GM21390 (cell line): ENCODE measurements at regions not wholly inside any gene's neighbourhood (a gene's known extent, or its start where the extent isn't known, plus 50 kb on each side); places are given as distances from the start of the nearest gene placed in this dataset.
A peak's percentile ranks its signal among the peaks of the same experiment; 100 is the strongest.

Source experiments
- ATAC-seq: cut with Tn5 transposase; IDR thresholded peaks from one replicate; pipeline ENCODE4 v1.9.1; 2021; ENCODE audit not compliant: unreplicated experiment

- no peak for ATAC-seq
These were observed 335.6 kb upstream of the ASIC2 start for GRCh38 chr17:33628500-33629346.

- ATAC-seq, result no peak
These were observed 340.4 kb upstream of the ASIC2 start for GRCh38 chr17:33633446-33633845.

GRCh38 chr17:33637534-33637933 lies 344.4 kb upstream of the ASIC2 start:
- ATAC-seq, result no peak

GRCh38 chr17:33639103-33639880 lies 346.2 kb upstream of the ASIC2 start:
- no peak for ATAC-seq

DNA sequence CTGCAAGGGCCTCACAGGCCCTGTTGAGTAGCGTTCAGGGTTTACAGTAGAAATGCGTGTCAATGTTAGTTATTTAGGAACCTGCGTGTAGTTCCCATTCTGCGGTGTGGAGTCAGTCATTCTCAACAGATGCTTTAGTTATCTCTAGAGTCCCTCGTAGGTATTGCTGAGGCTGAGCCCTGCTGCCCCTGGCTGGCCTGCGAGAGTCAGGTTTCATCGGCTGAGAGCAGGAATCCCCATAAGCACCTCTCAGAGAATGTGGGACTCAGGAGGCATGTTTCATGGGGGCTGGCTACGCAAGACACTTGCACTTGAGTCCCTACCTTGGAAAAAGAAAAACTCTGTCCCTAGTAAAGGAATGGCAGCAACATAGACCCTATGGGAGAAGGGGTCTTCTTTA lies 347.5 kb upstream of the ASIC2 start:
- ATAC-seq, result no peak

DNA sequence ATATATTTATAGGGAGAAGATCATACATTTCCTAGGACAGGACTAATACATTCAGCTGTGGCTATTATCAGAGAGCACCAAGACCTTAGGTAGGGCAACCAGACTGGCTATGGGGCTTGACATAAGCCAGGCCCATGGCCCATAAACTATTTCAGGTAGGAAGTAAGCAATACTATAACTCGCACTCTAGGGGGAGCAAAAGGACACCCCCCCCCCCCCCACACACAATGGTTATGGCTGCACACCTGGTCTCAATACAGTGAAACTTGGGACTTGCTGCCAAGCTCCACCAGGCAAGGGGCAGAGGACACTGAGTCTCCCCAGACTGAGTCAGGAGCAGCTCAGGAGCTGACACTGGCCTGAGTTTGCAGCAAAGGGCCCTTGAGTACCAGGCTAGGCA lies 348.9 kb upstream of the ASIC2 start:
- no peak for ATAC-seq

DNA sequence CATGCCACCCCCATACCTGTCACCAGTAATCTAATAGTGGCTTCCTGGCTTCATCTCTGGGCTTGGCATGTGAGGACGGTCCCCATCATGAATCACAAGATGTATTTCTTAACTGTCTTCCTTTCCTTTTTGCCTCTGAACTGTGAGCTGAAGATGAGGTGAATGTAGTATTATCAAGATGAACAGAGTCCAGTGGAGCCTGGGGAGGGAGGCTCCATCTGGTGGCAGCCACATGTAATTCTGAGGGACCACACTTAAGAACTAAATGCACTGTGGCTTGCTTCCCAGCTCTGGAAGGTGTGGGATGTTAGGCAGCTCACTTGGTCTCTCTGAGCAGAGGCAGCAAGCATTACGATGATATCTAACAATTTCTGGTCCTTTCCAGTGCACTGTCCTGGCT lies 354.9 kb upstream of the ASIC2 start:
- ATAC-seq, result no peak

DNA sequence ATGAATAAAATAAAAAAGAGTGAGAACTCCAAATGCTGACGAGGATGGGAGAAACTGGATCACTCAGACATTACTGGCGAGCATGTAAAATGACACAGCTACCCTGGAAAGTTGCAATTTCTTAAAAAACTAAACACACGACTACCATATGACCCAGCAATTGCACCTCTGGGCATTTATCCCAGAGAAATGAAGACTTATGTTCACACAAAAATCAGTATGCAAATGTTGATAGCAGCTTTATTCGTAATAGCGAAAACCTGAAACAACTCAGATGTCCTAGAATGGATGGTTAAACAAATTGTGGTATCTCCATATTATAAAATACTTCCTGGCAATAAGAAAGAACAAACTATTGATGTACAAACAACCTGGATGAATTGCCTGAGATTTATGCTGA lies 357.2 kb upstream of the ASIC2 start:
- ATAC-seq, result no peak

DNA sequence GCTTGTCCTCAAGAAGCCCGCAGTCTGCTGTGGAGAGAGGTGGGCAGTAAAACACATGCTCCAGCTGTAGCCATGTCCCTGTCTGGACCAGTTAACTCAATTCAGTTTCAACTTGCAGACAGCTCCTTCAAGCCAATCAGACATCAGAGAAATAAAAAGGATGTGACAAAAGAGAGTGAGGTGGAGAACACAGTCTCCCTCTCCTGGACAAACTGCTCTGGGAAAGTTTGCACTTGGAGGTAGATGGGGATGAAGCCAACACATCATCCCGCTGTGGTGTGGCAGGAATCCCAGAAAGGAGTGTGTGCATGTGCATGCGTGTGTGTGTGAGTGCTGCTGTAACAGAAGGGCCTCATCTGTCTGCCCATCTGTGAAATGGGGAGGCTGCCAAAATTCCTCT lies 358.6 kb upstream of the ASIC2 start:
- ATAC-seq, result no peak

DNA sequence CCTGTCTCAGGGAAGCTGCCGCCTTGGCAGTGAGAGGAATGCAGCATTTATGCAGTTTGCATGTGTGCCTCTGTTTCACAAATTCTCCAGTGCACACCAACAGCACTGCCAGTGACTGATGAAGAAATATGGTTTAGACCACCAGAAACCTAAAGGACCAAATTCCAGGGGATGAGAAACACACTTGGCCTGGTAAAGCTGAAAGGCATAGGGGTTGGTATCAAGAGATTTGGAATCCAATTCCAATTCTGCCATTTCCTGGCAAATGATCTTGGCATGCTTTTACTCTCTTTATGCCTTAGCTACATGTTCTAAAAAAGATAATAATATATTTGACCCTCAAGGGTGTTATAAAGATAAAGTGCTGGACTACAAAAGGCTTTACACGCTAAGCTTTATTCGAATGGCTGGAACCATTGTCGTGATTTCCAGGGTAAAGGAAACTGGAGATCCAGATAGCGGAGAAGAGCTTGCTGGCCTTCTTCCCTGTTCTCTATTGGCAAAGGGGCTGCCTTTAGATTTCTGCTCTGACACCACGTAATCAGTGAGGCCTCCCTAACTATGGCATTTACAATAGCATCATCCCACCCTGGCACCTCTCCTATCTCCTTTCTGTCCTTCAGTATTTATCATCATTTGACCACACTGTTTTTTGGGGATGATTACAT lies 359.8 kb upstream of the ASIC2 start:
- ATAC-seq, result no peak

- ATAC-seq, result no peak
These were observed 360.3 kb upstream of the ASIC2 start for GRCh38 chr17:33653399-33653788.

DNA sequence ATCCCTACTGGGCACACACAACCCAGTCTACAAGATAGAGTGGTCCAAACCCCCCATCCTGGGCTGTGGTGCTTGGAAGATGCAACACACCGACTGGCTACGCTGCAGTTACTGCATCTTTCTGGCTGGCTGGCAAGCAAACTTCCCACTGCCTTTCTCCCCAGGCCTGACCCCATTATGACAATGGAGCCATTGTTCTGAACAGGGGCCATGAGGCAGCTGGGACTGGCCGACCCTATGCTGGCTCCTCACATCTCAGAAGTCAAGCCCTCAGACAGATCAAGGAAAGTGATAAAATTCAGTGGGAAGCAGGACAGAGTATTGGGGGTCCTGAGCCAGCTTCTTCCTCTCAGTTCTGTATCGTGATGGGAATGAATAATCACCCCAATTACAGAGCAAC lies 364.1 kb upstream of the ASIC2 start:
- no peak for ATAC-seq

DNA sequence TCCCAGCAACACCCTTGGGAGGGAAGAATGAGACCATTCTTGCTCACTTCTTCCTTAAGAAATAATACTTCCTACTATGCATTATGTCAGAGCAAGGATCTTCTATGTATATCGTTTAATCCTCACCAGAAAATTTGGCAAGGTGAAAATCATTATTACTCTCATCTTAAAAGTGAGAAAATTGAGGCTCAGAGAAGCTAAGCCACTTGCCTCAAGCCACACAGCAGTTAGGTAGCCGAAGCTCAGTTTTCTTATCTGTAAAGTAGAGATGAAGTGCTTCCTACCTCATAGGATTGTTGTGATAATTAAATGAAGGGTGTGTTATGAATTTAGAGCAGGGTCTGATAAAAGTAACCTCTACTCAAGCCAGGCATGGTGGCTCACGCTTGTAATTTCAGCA lies 368.9 kb upstream of the ASIC2 start:
- no peak for ATAC-seq

GRCh38 chr17:33664116-33664840 lies 371.2 kb upstream of the ASIC2 start:
- no peak for ATAC-seq

GRCh38 chr17:33667052-33667509 lies 374.0 kb upstream of the ASIC2 start:
- peak; percentile 56 for ATAC-seq

- ATAC-seq, result peak; percentile 28
These were observed 374.6 kb upstream of the ASIC2 start for GRCh38 chr17:33667671-33668070.

GRCh38 chr17:33668516-33668915 lies 375.4 kb upstream of the ASIC2 start:
- no peak for ATAC-seq

GRCh38 chr17:33671491-33671890 lies 378.4 kb upstream of the ASIC2 start:
- no peak for ATAC-seq

GRCh38 chr17:33674685-33675084 lies 381.6 kb upstream of the ASIC2 start:
- no peak for ATAC-seq

DNA sequence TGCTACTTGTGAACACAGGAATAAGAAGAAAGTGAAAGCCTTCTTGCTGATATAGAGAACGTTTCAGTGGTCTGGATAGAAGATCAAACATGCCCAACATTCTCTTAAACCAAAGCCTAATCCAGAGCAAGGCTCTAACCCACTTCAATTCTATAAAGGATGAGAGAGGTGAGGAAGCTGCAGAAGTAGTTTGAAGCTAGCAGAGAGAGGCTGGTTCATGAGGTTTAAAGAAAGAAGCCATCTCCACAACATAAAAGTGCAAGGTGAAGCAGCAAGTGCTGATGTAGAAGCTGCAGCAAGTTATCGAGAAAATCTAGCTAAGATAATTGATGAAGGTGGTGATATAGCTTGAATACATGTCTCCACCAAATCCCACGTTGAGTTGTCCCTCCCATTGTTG lies 383.3 kb upstream of the ASIC2 start:
- ATAC-seq, result no peak

- ATAC-seq, result no peak
These were observed 386.5 kb upstream of the ASIC2 start for GRCh38 chr17:33679595-33679994.
